ENCODE measurements at regions not wholly inside any gene's neighbourhood (a gene's known extent, or its start where the extent isn't known, plus 50 kb on each side); places are given as distances from the start of the nearest gene placed in this dataset.
"Not testable (repeated sequence)": the region's sequence is repeated elsewhere in the genome, so short reads cannot be mapped to it uniquely, and the experiment has no call there.

- Histone ChIP-seq H3K36me3 (ENCODE audit: insufficient read depth, low read length) (no peaks in the 10 kb centered on the region), H3K27me3 (ENCODE audit: control insufficient read depth, insufficient read depth, low read length) (peaks cover 22% of the 10 kb centered on the region), H3K4me2 (ENCODE audit: low read length) (no peak overlapping the region), H3K4me1 (ENCODE audit: control insufficient read depth, insufficient read depth, low read length) (no peaks in the 10 kb centered on the region), H3K9me3 (replicated peaks; ENCODE audit: low read length) (no peaks in the 10 kb centered on the region), H3K4me3 (ENCODE audit: low read length) (no peak overlapping the region), H3K9ac (ENCODE audit: low read depth, low read length) (no peak overlapping the region)
These were observed 176.7 kb downstream of the ABCC12 start for GRCh38 chr16:47979164-47979520.

GRCh38 chr16:47978491-47979163 lies 177.2 kb downstream of the ABCC12 start:
- Histone ChIP-seq H3K9me3 (replicated peaks; ENCODE audit: low read length) (no peaks in the 10 kb centered on the region), H3K4me1 (ENCODE audit: control insufficient read depth, insufficient read depth, low read length) (no peaks in the 10 kb centered on the region), H3K27me3 (ENCODE audit: control insufficient read depth, insufficient read depth, low read length) (peaks cover 22% of the 10 kb centered on the region), H3K9ac (ENCODE audit: low read depth, low read length) (no peak overlapping the region), H3K4me2 (ENCODE audit: low read length) (no peak overlapping the region), H3K4me3 (ENCODE audit: low read length) (no peak overlapping the region), H3K36me3 (ENCODE audit: insufficient read depth, low read length) (no peaks in the 10 kb centered on the region)

GRCh38 chr16:47977802-47978201 lies 178.0 kb downstream of the ABCC12 start:
- no peak overlapping the region for H3K4me2 ChIP-seq (ENCODE audit: low read length)
- H3K9me3 ChIP-seq (replicated peaks; ENCODE audit: low read length), result no peaks in the 10 kb centered on the region
- no peak overlapping the region for H3K9ac ChIP-seq (ENCODE audit: low read depth, low read length)
- no peak overlapping the region for H3K4me3 ChIP-seq (ENCODE audit: low read length)
- peaks cover 22% of the 10 kb centered on the region for H3K27me3 ChIP-seq (ENCODE audit: control insufficient read depth, insufficient read depth, low read length)
- H3K4me1 ChIP-seq (ENCODE audit: control insufficient read depth, insufficient read depth, low read length), result no peaks in the 10 kb centered on the region
- H3K36me3 ChIP-seq (ENCODE audit: insufficient read depth, low read length), result no peaks in the 10 kb centered on the region

GRCh38 chr16:47976636-47977210 lies 179.1 kb downstream of the ABCC12 start:
- no peak overlapping the region for H3K9ac ChIP-seq (ENCODE audit: low read depth, low read length)
- H3K9me3 ChIP-seq (replicated peaks; ENCODE audit: low read length), result no peaks in the 10 kb centered on the region
- H3K4me3 ChIP-seq (ENCODE audit: low read length), result no peak overlapping the region
- H3K27me3 ChIP-seq (ENCODE audit: control insufficient read depth, insufficient read depth, low read length), result peaks cover 22% of the 10 kb centered on the region
- no peaks in the 10 kb centered on the region for H3K4me1 ChIP-seq (ENCODE audit: control insufficient read depth, insufficient read depth, low read length)
- H3K36me3 ChIP-seq (ENCODE audit: insufficient read depth, low read length), result no peaks in the 10 kb centered on the region
- H3K4me2 ChIP-seq (ENCODE audit: low read length), result no peak overlapping the region

- not testable (repeated sequence) for H3K9me3 ChIP-seq (replicated peaks; ENCODE audit: low read length); H3K4me3 ChIP-seq (ENCODE audit: low read length); H3K36me3 ChIP-seq (ENCODE audit: insufficient read depth, low read length); H3K4me2 ChIP-seq (ENCODE audit: low read length); H3K4me1 ChIP-seq (ENCODE audit: control insufficient read depth, insufficient read depth, low read length); H3K9ac ChIP-seq (ENCODE audit: low read depth, low read length)
- peaks cover 16% of the 10 kb centered on the region for H3K27me3 ChIP-seq (ENCODE audit: control insufficient read depth, insufficient read depth, low read length)
These were observed 180.8 kb downstream of the ABCC12 start for GRCh38 chr16:47974971-47975370.

GRCh38 chr16:47973552-47973951 lies 182.2 kb downstream of the ABCC12 start:
- no peaks in the 10 kb centered on the region for H3K9me3 ChIP-seq (replicated peaks; ENCODE audit: low read length)
- H3K9ac ChIP-seq (ENCODE audit: low read depth, low read length), result no peak overlapping the region
- H3K27me3 ChIP-seq (ENCODE audit: control insufficient read depth, insufficient read depth, low read length), result peaks cover 5% of the 10 kb centered on the region
- H3K4me1 ChIP-seq (ENCODE audit: control insufficient read depth, insufficient read depth, low read length), result no peaks in the 10 kb centered on the region
- no peak overlapping the region for H3K4me3 ChIP-seq (ENCODE audit: low read length)
- H3K36me3 ChIP-seq (ENCODE audit: insufficient read depth, low read length), result no peaks in the 10 kb centered on the region
- H3K4me2 ChIP-seq (ENCODE audit: low read length), result no peak overlapping the region

- Histone ChIP-seq H3K9ac (ENCODE audit: low read depth, low read length) (no peak overlapping the region), H3K4me1 (ENCODE audit: control insufficient read depth, insufficient read depth, low read length) (no peaks in the 10 kb centered on the region), H3K36me3 (ENCODE audit: insufficient read depth, low read length) (no peaks in the 10 kb centered on the region), H3K27me3 (ENCODE audit: control insufficient read depth, insufficient read depth, low read length) (peaks cover 2% of the 10 kb centered on the region), H3K4me3 (ENCODE audit: low read length) (no peak overlapping the region), H3K9me3 (replicated peaks; ENCODE audit: low read length) (no peaks in the 10 kb centered on the region), H3K4me2 (ENCODE audit: low read length) (no peak overlapping the region)
These were observed 183.4 kb downstream of the ABCC12 start for GRCh38 chr16:47972246-47972985.

- Histone ChIP-seq H3K36me3 (ENCODE audit: insufficient read depth, low read length) (no peaks in the 10 kb centered on the region), H3K4me3 (ENCODE audit: low read length) (no peak overlapping the region), H3K9me3 (replicated peaks; ENCODE audit: low read length) (no peaks in the 10 kb centered on the region), H3K9ac (ENCODE audit: low read depth, low read length) (no peak overlapping the region), H3K27me3 (ENCODE audit: control insufficient read depth, insufficient read depth, low read length) (peaks cover 5% of the 10 kb centered on the region), H3K4me2 (ENCODE audit: low read length) (no peak overlapping the region), H3K4me1 (ENCODE audit: control insufficient read depth, insufficient read depth, low read length) (no peaks in the 10 kb centered on the region)
These were observed 184.6 kb downstream of the ABCC12 start for GRCh38 chr16:47971225-47971624.

- Histone ChIP-seq H3K9ac (ENCODE audit: low read depth, low read length) (no peak overlapping the region), H3K4me3 (ENCODE audit: low read length) (no peak overlapping the region), H3K36me3 (ENCODE audit: insufficient read depth, low read length) (no peaks in the 10 kb centered on the region), H3K4me1 (ENCODE audit: control insufficient read depth, insufficient read depth, low read length) (no peaks in the 10 kb centered on the region), H3K4me2 (ENCODE audit: low read length) (no peak overlapping the region), H3K27me3 (ENCODE audit: control insufficient read depth, insufficient read depth, low read length) (peaks cover 5% of the 10 kb centered on the region), H3K9me3 (replicated peaks; ENCODE audit: low read length) (no peaks in the 10 kb centered on the region)
These were observed 185.4 kb downstream of the ABCC12 start for GRCh38 chr16:47970291-47970931.

GRCh38 chr16:47967374-47967773 lies 188.4 kb downstream of the ABCC12 start:
- Histone ChIP-seq H3K9me3 (replicated peaks; ENCODE audit: low read length) (no peaks in the 10 kb centered on the region), H3K27me3 (ENCODE audit: control insufficient read depth, insufficient read depth, low read length) (peaks cover 11% of the 10 kb centered on the region), H3K4me3 (ENCODE audit: low read length) (no peak overlapping the region), H3K9ac (ENCODE audit: low read depth, low read length) (no peak overlapping the region), H3K4me2 (ENCODE audit: low read length) (no peak overlapping the region), H3K4me1 (ENCODE audit: control insufficient read depth, insufficient read depth, low read length) (no peaks in the 10 kb centered on the region), H3K36me3 (ENCODE audit: insufficient read depth, low read length) (no peaks in the 10 kb centered on the region)

GRCh38 chr16:47966325-47966724 lies 189.5 kb downstream of the ABCC12 start:
- Histone ChIP-seq H3K4me3 (ENCODE audit: low read length) (no peak overlapping the region), H3K9ac (ENCODE audit: low read depth, low read length) (no peak overlapping the region), H3K27me3 (ENCODE audit: control insufficient read depth, insufficient read depth, low read length) (peaks cover 15% of the 10 kb centered on the region), H3K4me1 (ENCODE audit: control insufficient read depth, insufficient read depth, low read length) (no peaks in the 10 kb centered on the region), H3K9me3 (replicated peaks; ENCODE audit: low read length) (no peaks in the 10 kb centered on the region), H3K4me2 (ENCODE audit: low read length) (no peak overlapping the region), H3K36me3 (ENCODE audit: insufficient read depth, low read length) (no peaks in the 10 kb centered on the region)

Measured in skeletal muscle satellite cell (primary cell).